ENCODE measurements at regions not wholly inside any gene's neighbourhood (a gene's known extent, or its start where the extent isn't known, plus 50 kb on each side); places are given as distances from the start of the nearest gene placed in this dataset.

- Histone ChIP-seq H3K4me2 (peak overlapping the region in 9 of 11 experiments; percentile 41 to 95 (median 80); a peak in 17 of 22 replicates), H3K27me3 (peaks cover 13 to 67% (median 40%) of the 10 kb centered on the region in 11 experiments; a peak in 21 of 22 replicates), H3K27ac (no peak overlapping the region)
These were observed 108.2 kb upstream of the ADRA2C start for GRCh38 chr4:3657902-3658529.

GRCh38 chr4:3656416-3657356 lies 109.5 kb upstream of the ADRA2C start:
- TF ChIP-seq Cebpa-rat (IDR thresholded peaks at IDR 0.05): no peak
- peaks cover 0 to 37% (median 9%) of the 10 kb centered on the region in 11 experiments; a peak in 10 of 22 replicates for H4K20me1 ChIP-seq

More at GRCh38 chr4:3657902-3658529, 108.2 kb upstream of the ADRA2C start:
- Histone ChIP-seq H3K9ac (peak overlapping the region in 1 of 11 experiments; percentile 47; a peak in 2 of 22 replicates), H3K36me3 (no peaks in the 10 kb centered on the region), H3K9me3 (replicated peaks in 1 of 11) (no peaks in the 10 kb centered on the region), H3K4me3 (no peak overlapping the region), H4K20me1 (peaks cover 0 to 33% (median 6%) of the 10 kb centered on the region in 11 experiments; a peak in 9 of 22 replicates), H3K4me1 (peaks cover 7 to 96% (median 89%) of the 10 kb centered on the region in 10 experiments; a peak in 19 of 20 replicates)
- no peak for TF ChIP-seq Cebpa-rat (IDR thresholded peaks at IDR 0.05)

DNA sequence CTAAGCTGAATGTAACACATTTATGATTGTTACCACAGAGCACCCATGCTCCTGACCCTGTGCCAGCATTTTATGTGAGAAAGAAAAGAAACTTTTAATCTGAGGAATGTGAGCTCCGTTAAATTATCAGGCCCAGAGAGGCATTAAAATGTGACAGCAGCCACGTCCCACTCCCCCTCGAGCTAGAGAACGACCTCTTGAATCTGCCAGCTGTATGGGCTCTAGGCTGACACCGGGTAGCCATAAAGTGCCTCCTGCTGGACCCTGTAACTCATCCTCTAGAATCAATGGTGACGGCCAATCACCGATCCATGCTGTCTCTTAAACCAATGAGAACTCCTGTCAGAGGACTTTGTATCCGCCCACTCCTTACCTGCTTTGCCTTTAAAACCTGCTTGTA lies 110.2 kb upstream of the ADRA2C start:
- peaks cover 0 to 42% (median 11%) of the 10 kb centered on the region in 11 experiments; a peak in 10 of 22 replicates for H4K20me1 ChIP-seq
- H3K36me3 ChIP-seq: no peaks in the 10 kb centered on the region
- peaks cover 19 to 96% (median 89%) of the 10 kb centered on the region in 10 experiments; a peak in 19 of 20 replicates for H3K4me1 ChIP-seq
- H3K27ac ChIP-seq: no peak overlapping the region
- H3K4me2 ChIP-seq: peak overlapping the region in 8 of 11 experiments; percentile 27 to 95 (median 62); a peak in 15 of 22 replicates
- H3K9me3 ChIP-seq (replicated peaks in 1 of 11): no peaks in the 10 kb centered on the region
- peaks cover 13 to 80% (median 40%) of the 10 kb centered on the region in 11 experiments; a peak in 21 of 22 replicates for H3K27me3 ChIP-seq
- H3K4me3 ChIP-seq: no peak overlapping the region
- no peak for TF ChIP-seq Cebpa-rat (IDR thresholded peaks at IDR 0.05)
- no peak overlapping the region for H3K9ac ChIP-seq

More at GRCh38 chr4:3656416-3657356, 109.5 kb upstream of the ADRA2C start:
- H3K4me2 ChIP-seq: peak overlapping the region in 8 of 11 experiments; percentile 27 to 95 (median 80); a peak in 16 of 22 replicates
- no peaks in the 10 kb centered on the region for H3K36me3 ChIP-seq
- H3K4me1 ChIP-seq: peaks cover 19 to 97% (median 89%) of the 10 kb centered on the region in 10 experiments; a peak in 19 of 20 replicates
- H3K9me3 ChIP-seq (replicated peaks in 1 of 11): no peaks in the 10 kb centered on the region
- peaks cover 13 to 78% (median 40%) of the 10 kb centered on the region in 11 experiments; a peak in 21 of 22 replicates for H3K27me3 ChIP-seq
- no peak overlapping the region for H3K4me3 ChIP-seq
- no peak overlapping the region for H3K27ac ChIP-seq
- H3K9ac ChIP-seq: no peak overlapping the region

DNA sequence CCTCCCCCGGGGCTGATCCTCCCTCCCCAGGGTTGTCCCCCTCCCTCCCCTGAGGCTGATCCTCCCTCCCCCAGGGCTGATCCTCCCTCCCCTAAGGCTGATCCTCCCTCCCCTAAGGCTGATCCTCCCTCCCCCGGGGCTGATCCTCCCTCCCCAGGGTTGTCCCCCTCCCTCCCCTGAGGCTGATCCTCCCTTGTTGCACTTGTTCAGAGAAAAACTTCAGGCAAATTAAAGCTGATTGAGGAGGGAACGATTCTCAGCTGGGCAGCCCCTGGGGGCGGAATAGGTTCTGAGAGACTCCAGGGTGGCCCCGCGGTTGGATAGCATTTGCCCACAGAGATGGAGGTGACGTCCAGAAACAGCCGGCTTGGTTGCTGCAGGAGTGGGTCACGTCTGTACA lies 110.7 kb upstream of the ADRA2C start:
- no peaks in the 10 kb centered on the region for H3K36me3 ChIP-seq
- no peak overlapping the region for H3K9ac ChIP-seq
- H3K4me3 ChIP-seq: no peak overlapping the region
- peaks cover 13 to 77% (median 40%) of the 10 kb centered on the region in 11 experiments; a peak in 21 of 22 replicates for H3K27me3 ChIP-seq
- H4K20me1 ChIP-seq: peaks cover 0 to 45% (median 12%) of the 10 kb centered on the region in 11 experiments; a peak in 10 of 22 replicates
- H3K4me1 ChIP-seq: peaks cover 16 to 96% (median 89%) of the 10 kb centered on the region in 10 experiments; a peak in 19 of 20 replicates
- no peak for TF ChIP-seq Cebpa-rat (IDR thresholded peaks at IDR 0.05)
- H3K9me3 ChIP-seq (replicated peaks in 1 of 11): no peaks in the 10 kb centered on the region
- no peak overlapping the region for H3K27ac ChIP-seq
- H3K4me2 ChIP-seq: peak overlapping the region in 8 of 11 experiments; percentile 27 to 95 (median 62); a peak in 11 of 22 replicates

DNA sequence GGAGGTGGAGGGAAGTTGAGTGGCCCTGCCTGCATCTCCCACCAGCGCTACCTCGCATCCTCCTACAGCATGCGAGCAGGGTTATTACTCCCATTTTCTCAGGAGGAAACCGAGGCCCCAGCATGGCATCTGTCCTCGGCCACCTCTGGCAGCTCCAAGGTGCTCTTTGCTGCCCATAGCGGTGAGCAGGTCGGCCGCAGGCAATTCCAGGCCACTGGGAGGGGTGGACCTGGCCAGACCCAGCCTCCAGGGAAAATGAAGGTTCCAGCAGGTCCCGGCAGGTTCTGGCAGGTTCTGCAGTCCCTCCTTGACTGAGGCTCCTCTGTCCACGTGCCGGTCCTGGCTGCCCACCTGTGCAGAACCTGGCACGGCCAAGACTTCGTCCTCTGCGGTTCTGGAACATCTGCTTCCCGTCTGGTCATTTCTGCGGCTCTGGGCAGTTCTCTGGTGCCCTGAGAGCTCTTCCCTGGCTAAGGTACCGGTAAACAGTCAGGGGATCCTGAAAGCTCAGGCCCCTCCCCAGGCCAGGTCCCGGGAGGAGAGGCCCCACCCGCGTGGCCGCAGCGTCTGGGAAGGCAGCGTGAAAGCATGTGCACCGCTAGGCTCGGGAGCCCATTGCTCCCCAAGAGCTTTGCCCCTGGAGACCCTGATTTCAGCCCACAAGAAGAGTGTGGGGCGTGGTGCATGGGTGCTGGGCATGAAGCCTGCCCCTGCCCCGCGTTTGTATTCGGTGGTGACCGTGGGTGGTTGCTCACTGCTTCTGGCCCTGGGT lies 112.0 kb upstream of the ADRA2C start:
- Histone ChIP-seq H3K4me3 (no peak overlapping the region), H3K9me3 (replicated peaks in 1 of 11) (no peaks in the 10 kb centered on the region), H4K20me1 (peaks cover 0 to 32% (median 12%) of the 10 kb centered on the region in 11 experiments; a peak in 10 of 22 replicates), H3K36me3 (no peaks in the 10 kb centered on the region), H3K4me2 (peak overlapping the region in 7 of 11 experiments; percentile 21 to 82 (median 36); a peak in 8 of 22 replicates), H3K27me3 (peaks cover 13 to 68% (median 32%) of the 10 kb centered on the region in 11 experiments; a peak in 21 of 22 replicates), H3K9ac (0 out of 22 replicates have a peak overlapping the region, but pooled peaks of 1 of the 11 experiments have one; percentile 13), H3K27ac (no peak overlapping the region), H3K4me1 (peaks cover 13 to 92% (median 78%) of the 10 kb centered on the region in 10 experiments; a peak in 19 of 20 replicates)
- no peak for TF ChIP-seq Cebpa-rat (IDR thresholded peaks at IDR 0.05)

- Histone ChIP-seq H3K36me3 (no peaks in the 10 kb centered on the region), H3K9me3 (replicated peaks in 1 of 11) (no peaks in the 10 kb centered on the region), H3K4me2 (peak overlapping the region; percentile 44 to 82 (median 75)), H3K27ac (no peak overlapping the region), H3K4me3 (no peak overlapping the region), H3K4me1 (peaks cover 13 to 76% (median 64%) of the 10 kb centered on the region in 10 experiments; a peak in 19 of 20 replicates), H3K9ac (no peak overlapping the region), H4K20me1 (peaks cover 0 to 16% (median 3%) of the 10 kb centered on the region in 11 experiments; a peak in 8 of 22 replicates), H3K27me3 (peaks cover 4 to 52% (median 18%) of the 10 kb centered on the region in 11 experiments; a peak in 20 of 22 replicates)
- no peak for TF ChIP-seq Cebpa-rat (IDR thresholded peaks at IDR 0.05)
These were observed 113.6 kb upstream of the ADRA2C start for GRCh38 chr4:3652586-3652985.

DNA sequence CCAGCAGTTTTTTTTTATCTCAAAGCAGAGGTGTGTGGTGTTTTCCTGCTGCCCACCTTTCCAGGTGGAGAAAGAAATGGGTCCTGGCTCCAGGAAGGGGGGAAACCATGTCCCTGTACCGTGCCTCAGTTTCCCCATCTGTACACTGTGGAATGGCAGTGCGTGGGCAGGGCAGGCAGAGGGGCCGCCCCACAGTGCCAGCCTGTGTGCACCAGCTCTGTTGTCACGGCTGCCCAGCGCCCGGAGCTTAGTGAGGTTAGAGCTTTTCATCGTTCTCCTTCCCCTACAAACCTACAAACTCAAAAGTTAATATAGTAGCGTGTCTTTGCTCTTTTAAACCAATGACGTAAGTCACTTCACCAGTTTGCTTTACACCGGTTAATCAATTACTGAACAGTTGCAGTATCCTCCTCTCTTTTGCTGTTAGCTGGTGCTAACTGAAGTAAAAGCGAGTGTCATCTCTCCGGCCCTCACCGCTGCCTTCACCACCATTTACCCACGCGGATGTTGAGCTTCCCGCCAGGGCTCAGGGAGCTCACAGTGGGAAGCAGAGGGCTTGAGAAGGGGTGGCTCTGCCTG lies 114.8 kb upstream of the ADRA2C start:
- Histone ChIP-seq H3K4me3 (no peak overlapping the region), H3K27ac (no peak overlapping the region), H3K4me2 (peak overlapping the region in 10 of 11 experiments; percentile 44 to 82 (median 76); a peak in 16 of 22 replicates), H3K4me1 (peaks cover 16 to 70% (median 61%) of the 10 kb centered on the region in 10 experiments), H3K9ac (no peak overlapping the region), H3K36me3 (no peaks in the 10 kb centered on the region), H3K9me3 (replicated peaks in 1 of 11) (no peaks in the 10 kb centered on the region), H4K20me1 (peaks cover 0 to 12% (median 0%) of the 10 kb centered on the region in 11 experiments; a peak in 7 of 22 replicates), H3K27me3 (peaks cover 0 to 40% (median 8%) of the 10 kb centered on the region in 11 experiments; a peak in 12 of 22 replicates)
- no peak for TF ChIP-seq Cebpa-rat (IDR thresholded peaks at IDR 0.05)
